HG02610 (cell line): ENCODE measurements at regions not wholly inside any gene's neighbourhood (a gene's known extent, or its start where the extent isn't known, plus 50 kb on each side); places are given as distances from the start of the nearest gene placed in this dataset.

Experiments used
- ATAC-seq: cut with Tn5 transposase; IDR thresholded peaks from one replicate; pipeline ENCODE4 v1.9.1; 2021; ENCODE audit warnings: mild to moderate bottlenecking, moderate library complexity; ENCODE audit not compliant: unreplicated experiment

DNA sequence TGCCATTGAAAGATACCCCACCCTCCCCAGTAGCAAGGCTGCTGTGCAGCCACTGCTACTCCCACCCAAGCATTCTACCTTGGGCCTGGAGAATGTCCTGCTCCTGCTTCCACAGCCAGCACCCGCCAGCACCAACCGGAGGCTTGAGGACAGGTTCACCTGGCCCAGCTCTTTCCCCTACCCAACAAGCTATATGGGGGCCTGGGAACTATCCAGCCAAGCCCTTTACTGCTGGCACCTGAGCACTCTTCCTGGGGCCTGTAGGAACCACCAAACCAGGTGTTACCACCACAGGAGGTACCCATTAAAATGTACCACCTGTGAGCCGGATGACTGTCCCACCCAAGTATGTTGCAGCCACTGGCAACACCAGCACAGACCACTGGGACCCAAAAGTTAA lies 86.1 kb upstream of the GHR start:
- ATAC-seq: no peak

DNA sequence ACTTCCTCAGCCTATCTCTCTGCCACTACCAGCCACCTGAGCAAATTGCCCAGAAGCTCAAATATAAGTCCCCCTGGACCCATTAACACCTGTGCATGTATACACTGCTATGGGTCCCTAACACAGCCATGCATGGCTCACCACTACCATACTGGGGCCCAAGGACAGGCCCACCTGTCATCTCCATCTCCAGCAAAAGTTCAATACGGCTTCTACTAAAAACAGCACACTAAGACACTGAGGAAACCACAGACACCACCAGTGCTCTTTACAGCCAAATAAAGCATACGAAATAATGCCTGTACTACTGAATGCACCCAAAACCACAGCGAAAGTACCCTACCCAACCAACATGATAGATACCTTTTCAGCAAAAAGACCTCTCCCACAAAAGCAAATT lies 85.6 kb upstream of the GHR start:
- no peak for ATAC-seq

DNA sequence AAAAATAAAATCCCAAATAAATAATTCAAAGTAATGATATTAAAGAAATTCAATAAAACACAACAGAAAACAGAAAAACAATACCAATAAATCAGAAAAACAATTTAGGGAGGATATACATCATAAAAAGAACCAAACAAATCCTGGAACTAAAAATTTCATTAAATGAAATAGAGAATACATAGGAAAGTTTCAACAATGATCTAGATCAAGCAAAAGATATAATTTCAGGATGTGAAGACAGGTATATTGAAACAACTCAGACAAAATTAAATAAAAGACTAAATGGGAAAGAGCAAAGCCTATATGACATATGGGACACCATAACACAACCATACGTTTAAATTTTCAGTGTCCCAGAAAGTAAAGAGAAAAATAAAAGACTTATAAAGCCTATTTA lies 85.1 kb upstream of the GHR start:
- ATAC-seq: no peak

DNA sequence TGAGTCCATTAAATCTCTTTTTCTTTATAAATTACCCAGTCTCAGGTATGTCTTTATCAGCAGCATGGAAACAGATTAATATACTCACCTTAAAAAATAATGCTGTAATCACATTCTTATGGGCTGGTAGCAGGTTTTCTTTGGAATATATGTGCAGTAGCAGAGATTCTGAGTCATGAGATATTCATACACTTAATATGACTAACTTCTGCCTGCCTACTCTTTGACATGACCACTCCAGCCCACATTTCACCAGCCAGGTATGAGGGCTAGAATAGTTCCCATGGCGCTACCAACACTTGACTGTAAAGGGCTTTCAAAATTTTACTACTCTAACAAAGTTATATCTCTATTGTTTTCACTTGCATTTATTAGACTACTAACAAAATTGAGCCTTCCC lies 74.1 kb upstream of the GHR start:
- no peak for ATAC-seq

- no peak for ATAC-seq
Observed at GRCh38 chr5:42351956-42352355, 71.3 kb upstream of the GHR start.

DNA sequence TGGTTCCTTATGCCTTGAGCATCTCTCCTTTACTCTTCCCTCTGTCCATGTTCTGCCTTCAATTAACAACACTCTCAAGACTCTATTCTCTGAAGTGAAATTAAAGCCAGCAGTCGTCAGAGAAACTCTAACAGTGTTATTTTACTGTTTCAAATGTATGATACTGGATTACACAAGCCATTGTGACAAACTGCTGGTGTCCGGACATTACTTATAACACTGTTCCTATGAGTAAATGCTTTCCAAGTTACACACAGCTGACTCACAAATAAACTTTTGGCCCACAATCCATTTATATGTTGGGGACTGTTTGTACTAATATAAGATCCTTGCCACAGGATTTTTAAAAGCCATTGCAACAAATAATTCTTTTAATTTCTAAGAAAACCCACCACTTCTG lies 63.2 kb upstream of the GHR start:
- no peak for ATAC-seq

GRCh38 chr5:42360616-42361314 lies 62.5 kb upstream of the GHR start:
- no peak for ATAC-seq

DNA sequence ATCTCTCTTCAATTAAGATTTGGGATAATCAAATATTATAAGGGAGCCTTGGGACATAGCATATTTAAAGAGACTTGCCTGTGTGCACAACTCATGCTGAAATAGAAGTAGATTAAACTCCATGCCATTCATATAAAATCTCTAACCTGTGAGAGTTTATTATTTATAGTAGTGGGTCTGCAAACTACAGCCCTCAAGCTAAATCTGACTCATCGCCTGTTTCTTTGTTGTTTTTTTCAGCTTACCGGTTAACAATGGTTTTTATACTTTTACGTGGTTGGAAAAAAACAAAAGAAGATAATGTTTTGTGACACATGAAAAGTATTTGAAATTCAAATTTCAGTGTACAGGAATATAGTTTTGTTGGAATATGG lies 61.9 kb upstream of the GHR start:
- ATAC-seq: no peak

DNA sequence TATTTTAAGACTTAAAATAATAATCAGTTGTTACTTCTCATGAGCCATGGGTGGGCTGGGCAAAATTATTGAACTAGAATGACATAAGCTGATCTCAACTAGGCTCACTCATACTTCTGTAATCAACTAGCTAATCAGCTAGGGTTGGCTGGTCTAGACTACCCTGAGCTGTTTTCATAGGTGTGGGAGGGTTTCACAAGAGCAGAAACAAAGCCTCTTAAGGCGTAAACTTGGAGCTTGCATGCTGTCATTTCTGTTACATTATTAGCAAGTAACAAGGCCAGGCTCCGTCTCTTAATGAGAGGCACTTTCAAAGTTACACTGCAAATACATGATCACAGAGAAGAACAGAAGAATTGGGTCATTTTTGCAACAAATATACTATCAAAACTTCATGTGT lies 57.2 kb upstream of the GHR start:
- peak; percentile 70 for ATAC-seq
